B cell (primary cell): ENCODE measurements at regions not wholly inside any gene's neighbourhood (a gene's known extent, or its start where the extent isn't known, plus 50 kb on each side); places are given as distances from the start of the nearest gene placed in this dataset.

Experiments
- CTCF ChIP-seq: fragments of 200-600 bp; IDR thresholded peaks from one replicate; pipeline ENCODE4 v1.8.0; 2022; ENCODE audit warnings: antibody characterized with exemption, mild to moderate bottlenecking
- EZH2 ChIP-seq: IDR thresholded peaks from 2 replicates; pipeline ENCODE4 v1.6.1; 2012; ENCODE audit warnings: borderline replicate concordance, low read depth, mild to moderate bottlenecking, moderate library complexity, low read length; ENCODE audit not compliant: insufficient read depth, poor library complexity, severe bottlenecking

DNA sequence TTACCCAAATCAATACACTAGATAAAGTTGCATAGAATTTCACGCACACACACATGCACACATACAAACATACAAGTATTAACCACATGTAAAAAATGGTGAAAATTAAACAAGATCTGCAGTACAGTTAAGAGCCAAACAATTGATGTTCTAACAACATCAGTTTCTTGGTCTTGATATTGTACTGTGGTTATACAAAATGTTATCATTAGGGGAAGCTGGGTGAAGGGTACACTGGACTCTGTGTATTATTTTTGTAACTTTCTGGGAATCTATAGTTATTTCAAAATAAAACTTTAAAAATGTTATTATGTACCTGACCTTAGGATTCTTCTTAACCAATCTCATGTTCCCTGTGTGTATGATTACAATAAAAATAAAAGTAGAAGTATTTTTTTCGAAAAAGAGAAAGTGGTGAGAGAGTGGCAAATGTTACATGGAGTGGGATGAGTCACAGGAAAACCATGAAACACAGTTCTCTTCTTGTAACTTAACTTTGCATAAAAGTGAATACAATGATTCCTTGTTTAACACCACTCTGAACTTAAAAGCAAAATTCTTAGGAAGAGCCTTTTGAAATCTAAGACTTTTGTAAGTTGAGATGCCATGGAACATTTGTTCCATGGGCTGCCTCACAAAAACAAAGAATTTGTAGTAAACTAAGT lies 101.6 kb upstream of the RUNX1 start:
- TF ChIP-seq CTCF = no peak
- no peak for TF ChIP-seq EZH2
